K562 (cell line): ENCODE measurements at regions not wholly inside any gene's neighbourhood (a gene's known extent, or its start where the extent isn't known, plus 50 kb on each side); places are given as distances from the start of the nearest gene placed in this dataset.

ENCODE experiments used
- C11orf30 ChIP-seq: fragments of 450-650 bp; IDR thresholded peaks from 2 replicates; pipeline ENCODE4 v1.6.1; 2016; ENCODE audit warnings: low read depth, mild to moderate bottlenecking
- CTCF ChIP-seq, 3 experiments: IDR thresholded peaks in 2 of 3; conservative IDR thresholded peaks in 1 of 3; 2 replicates each; pipeline ENCODE4 v1.5.1; 2011 to 2012; ENCODE audit warnings: low read length in 3 of 3, mild to moderate bottlenecking in 3 of 3, control low read depth in 2 of 3, improper control_type of control experiment in 1 of 3, inconsistent platforms in 1 of 3, low read depth in 1 of 3, mixed read lengths in 1 of 3, moderate library complexity in 1 of 3; ENCODE audit not compliant: insufficient read depth in 2 of 3
- ETV1 ChIP-seq: fragments of 450-650 bp; conservative IDR thresholded peaks from 2 replicates; pipeline ENCODE4 v1.6.1; 2016; ENCODE audit warnings: missing genetic modification characterization, control low read depth, low read depth, missing compliant biosample characterization
- GATA2 ChIP-seq: sonication (generic); formaldehyde crosslinking; IDR thresholded peaks from 2 replicates; pipeline ENCODE4 v1.4.0; 2020; ENCODE audit warnings: mild to moderate bottlenecking, missing genetic modification reagents
- HIVEP1 ChIP-seq: fragments of 250-450 bp; sonication (Bioruptor Pico); IDR thresholded peaks from 2 replicates; pipeline ENCODE4 v1.4.0; 2020; ENCODE audit warnings: mild to moderate bottlenecking
- KDM2B ChIP-seq: fragments of 250-450 bp; sonication (Bioruptor Pico); IDR thresholded peaks from 2 replicates; pipeline ENCODE4 v1.8.0; 2021; ENCODE audit warnings: mild to moderate bottlenecking, moderate library complexity
- MAFG ChIP-seq: fragments of 450-650 bp; conservative IDR thresholded peaks from 2 replicates; pipeline ENCODE4 v1.6.1; 2016; ENCODE audit warnings: missing genetic modification characterization, missing compliant biosample characterization
- MAFK ChIP-seq: IDR thresholded peaks from 2 replicates; pipeline ENCODE4 v1.6.1; 2011; ENCODE audit warnings: low read length, improper control_type of control experiment
- NCOA4 ChIP-seq: fragments of 450-650 bp; IDR thresholded peaks from 2 replicates; pipeline ENCODE4 v1.6.1; 2018; ENCODE audit warnings: mild to moderate bottlenecking; ENCODE audit not compliant: partially characterized antibody
- NFE2 ChIP-seq: IDR thresholded peaks from 2 replicates; pipeline ENCODE4 v1.6.1; 2014; ENCODE audit warnings: antibody characterized with exemption, low read depth
- PBX2 ChIP-seq, 2 experiments: IDR thresholded peaks in 1 of 2; conservative IDR thresholded peaks in 1 of 2; 2 replicates each; pipeline ENCODE4 v1.6.1; 2016; ENCODE audit warnings: low read depth in 2 of 2, mild to moderate bottlenecking in 1 of 2, missing compliant biosample characterization in 1 of 2, missing genetic modification characterization in 1 of 2, moderate library complexity in 1 of 2
- SAP30 ChIP-seq: fragments of 200-600 bp; sonication (generic); IDR thresholded peaks from 2 replicates; pipeline ENCODE4 v1.6.1; 2012; ENCODE audit warnings: borderline replicate concordance, low read depth, mild to moderate bottlenecking, moderate library complexity, low read length, control low read depth, inconsistent platforms; ENCODE audit not compliant: insufficient read depth, poor library complexity, severe bottlenecking
- SNIP1 ChIP-seq: fragments of 450-650 bp; IDR thresholded peaks from 2 replicates; pipeline ENCODE4 v1.7.1; 2017; ENCODE audit warnings: low read depth, mild to moderate bottlenecking
- SRSF1 ChIP-seq: fragments of 200-400 bp; formaldehyde crosslinking; IDR thresholded peaks from 2 replicates; pipeline ENCODE4 v1.6.1; 2017; ENCODE audit warnings: mild to moderate bottlenecking, low read depth, low read length, moderate library complexity
- STAT5A ChIP-seq: IDR thresholded peaks from 2 replicates; pipeline ENCODE4 v1.6.1; 2012; ENCODE audit warnings: low read length, inconsistent platforms, borderline replicate concordance
- TRIM24 ChIP-seq, 2 experiments: fragments of 450-650 bp; IDR thresholded peaks; 2 replicates each; pipeline ENCODE4 v1.6.1; 2016
- U2AF2 ChIP-seq: fragments of 200-400 bp; formaldehyde crosslinking; optimal IDR thresholded peaks from 2 replicates; pipeline ENCODE3; 2017; ENCODE audit warnings: low read depth, mild to moderate bottlenecking, low read length
- YY1 ChIP-seq, 3 experiments: IDR thresholded peaks; 2 replicates each; pipeline ENCODE4 v1.6.1; 2011; ENCODE audit warnings: low read length in 2 of 3, mild to moderate bottlenecking in 2 of 3, moderate library complexity in 2 of 3, borderline replicate concordance in 1 of 3, control low read depth in 1 of 3, low read depth in 1 of 3; ENCODE audit not compliant: insufficient read depth in 3 of 3, insufficient replicate concordance in 2 of 3, control insufficient read depth in 1 of 3, insufficient read length in 1 of 3; ENCODE audit errors: extremely low read depth in 1 of 3
- ZNF212 ChIP-seq: fragments of 450-650 bp; formaldehyde crosslinking; IDR thresholded peaks from 2 replicates; pipeline ENCODE4 v1.4.0; 2020; ENCODE audit warnings: mild to moderate bottlenecking
- ZNF584 ChIP-seq: fragments of 200-800 bp; sonication (Bioruptor generic); IDR thresholded peaks from 2 replicates; pipeline ENCODE4 v1.6.1; 2016; ENCODE audit warnings: low read depth, mild to moderate bottlenecking, missing genetic modification characterization, missing compliant biosample characterization
- TF ChIP-seq, protein P1 (sequence below): IDR thresholded peaks from 2 replicates; pipeline ENCODE4 v1.6.1; 2014; ENCODE audit warnings: antibody characterized with exemption
- TF ChIP-seq, protein P2 (sequence below): sonication (generic); formaldehyde crosslinking; IDR thresholded peaks from 2 replicates; pipeline ENCODE4 v1.8.0; 2022; ENCODE audit warnings: mild to moderate bottlenecking, missing genetic modification reagents

DNA sequence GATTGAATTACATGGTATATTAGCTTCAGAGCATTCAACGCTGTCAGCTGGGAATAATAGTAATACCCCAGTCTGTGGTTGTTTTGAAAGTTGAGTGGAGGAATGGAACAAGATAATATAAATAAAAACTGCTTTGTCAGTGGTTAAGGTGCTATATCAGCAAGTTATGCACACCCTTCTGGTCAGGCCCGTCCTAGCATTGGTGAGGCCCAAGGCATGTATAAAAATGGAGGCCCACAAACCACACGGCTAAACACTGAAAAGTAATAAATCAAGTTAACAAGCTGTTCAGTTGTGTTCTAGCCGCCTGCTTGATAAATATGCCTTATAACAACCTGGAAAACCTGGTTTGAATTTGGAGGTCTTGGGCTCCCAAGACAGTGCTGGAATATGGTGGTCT lies 77.4 kb downstream of the PSMG1 start (continued):
- no peak for TF ChIP-seq YY1 (IDR thresholded peaks at IDR 0.05; ENCODE audit: borderline replicate concordance in 1 of 3, control insufficient read depth in 1 of 3, extremely low read depth in 1 of 3, insufficient read depth in 3 of 3, insufficient read length in 1 of 3, insufficient replicate concordance in 2 of 3, low read depth in 1 of 3, low read length in 2 of 3)
- peak; percentile 69; the same call in 1 of the 2 replicates for TF ChIP-seq MAFK
- TF ChIP-seq CTCF (IDR thresholded peaks at IDR 0.05 in 2 of 3, conservative IDR thresholded peaks at IDR 0.05 in 1 of 3; ENCODE audit: insufficient read depth in 2 of 3, low read depth in 1 of 3, low read length in 3 of 3): peak in 2 of 3 experiments; percentile 17 to 28; a peak in 2 of 6 replicates
- TF ChIP-seq GATA2: no peak
- TF ChIP-seq MAFG (tag): peak; percentile 87
- peak; percentile 61 for TF ChIP-seq NFE2
- no peak for TF ChIP-seq SNIP1
- no peak for TF ChIP-seq ETV1 (tag)
- TF ChIP-seq TRIM24 (IDR thresholded peaks at IDR 0.05): no peak
- no peak for TF ChIP-seq NCOA4
- TF ChIP-seq SAP30: no peak
- TF ChIP-seq SRSF1: no peak
- TF ChIP-seq PBX2 (CRISPR knock-in tag; IDR thresholded peaks at IDR 0.05; ENCODE audit: low read depth): no peak
- peak; percentile 72 for TF ChIP-seq PBX2 (tag; conservative IDR thresholded peaks at IDR 0.05; ENCODE audit: low read depth)
- no peak for TF ChIP-seq KDM2B (CRISPR knock-in tag)
- TF ChIP-seq ZNF584 (CRISPR knock-in tag): no peak
- TF ChIP-seq HIVEP1: no peak
- no peak for TF ChIP-seq ZNF212 (CRISPR knock-in tag)
- TF ChIP-seq U2AF2: no peak
- TF ChIP-seq STAT5A: no peak
- TF ChIP-seq, protein P1, sequence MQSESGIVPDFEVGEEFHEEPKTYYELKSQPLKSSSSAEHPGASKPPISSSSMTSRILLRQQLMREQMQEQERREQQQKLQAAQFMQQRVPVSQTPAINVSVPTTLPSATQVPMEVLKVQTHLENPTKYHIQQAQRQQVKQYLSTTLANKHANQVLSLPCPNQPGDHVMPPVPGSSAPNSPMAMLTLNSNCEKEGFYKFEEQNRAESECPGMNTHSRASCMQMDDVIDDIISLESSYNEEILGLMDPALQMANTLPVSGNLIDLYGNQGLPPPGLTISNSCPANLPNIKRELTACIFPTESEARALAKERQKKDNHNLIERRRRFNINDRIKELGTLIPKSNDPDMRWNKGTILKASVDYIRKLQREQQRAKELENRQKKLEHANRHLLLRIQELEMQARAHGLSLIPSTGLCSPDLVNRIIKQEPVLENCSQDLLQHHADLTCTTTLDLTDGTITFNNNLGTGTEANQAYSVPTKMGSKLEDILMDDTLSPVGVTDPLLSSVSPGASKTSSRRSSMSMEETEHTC: no peak
- peak; percentile 87 for TF ChIP-seq C11orf30
- TF ChIP-seq, protein P2, sequence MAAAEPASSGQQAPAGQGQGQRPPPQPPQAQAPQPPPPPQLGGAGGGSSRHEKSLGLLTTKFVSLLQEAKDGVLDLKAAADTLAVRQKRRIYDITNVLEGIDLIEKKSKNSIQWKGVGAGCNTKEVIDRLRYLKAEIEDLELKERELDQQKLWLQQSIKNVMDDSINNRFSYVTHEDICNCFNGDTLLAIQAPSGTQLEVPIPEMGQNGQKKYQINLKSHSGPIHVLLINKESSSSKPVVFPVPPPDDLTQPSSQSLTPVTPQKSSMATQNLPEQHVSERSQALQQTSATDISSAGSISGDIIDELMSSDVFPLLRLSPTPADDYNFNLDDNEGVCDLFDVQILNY: no peak
